Esophagus (tissue), 2 donors: ENCODE measurements at regions not wholly inside any gene's neighbourhood (a gene's known extent, or its start where the extent isn't known, plus 50 kb on each side); places are given as distances from the start of the nearest gene placed in this dataset.

Experiments
- H3K27ac ChIP-seq, 2 donors: one replicate each; pipeline ENCODE4 v1.5.1; 2013; ENCODE audit warnings: low read depth in 2 of 2, mild to moderate bottlenecking in 2 of 2, inconsistent platforms in 1 of 2, low read length in 1 of 2, moderate library complexity in 1 of 2
- H3K27me3 ChIP-seq, 2 donors: one replicate each; pipeline ENCODE4 v1.6.1; 2013; ENCODE audit warnings: low read length in 2 of 2, control low read depth in 1 of 2, mild to moderate bottlenecking in 1 of 2; ENCODE audit not compliant: insufficient read depth in 2 of 2, control insufficient read depth in 1 of 2
- H3K36me3 ChIP-seq, 2 donors: one replicate each; pipeline ENCODE4 v1.6.1; 2013; ENCODE audit warnings: low read length in 1 of 2; ENCODE audit not compliant: control insufficient read depth in 2 of 2, insufficient read depth in 2 of 2
- H3K4me1 ChIP-seq, 2 donors: one replicate each; pipeline ENCODE4 v1.6.1; 2013; ENCODE audit warnings: low read length in 1 of 2; ENCODE audit not compliant: control insufficient read depth in 2 of 2, insufficient read depth in 2 of 2
- H3K4me3 ChIP-seq, 2 donors: one replicate each; pipeline ENCODE4 v1.5.1; 2013; ENCODE audit warnings: low read length in 2 of 2, mild to moderate bottlenecking in 2 of 2, low read depth in 1 of 2, moderate library complexity in 1 of 2
- H3K9me3 ChIP-seq, 2 donors: one replicate each; pipeline ENCODE4 v1.6.1; 2013; ENCODE audit warnings: mild to moderate bottlenecking in 2 of 2, low read depth in 1 of 2, low read length in 1 of 2, moderate library complexity in 1 of 2; ENCODE audit not compliant: control insufficient read depth in 2 of 2, insufficient read depth in 1 of 2
- WGBS, 2 donors: extraction: QIAGEN DNeasy Blood & Tissue Kit; methylation state at CpG; one replicate each; pipeline ENCODE4 v1.1.7; 2013; 5-methylcytosine and 5-hydroxymethylcytosine counted together
- donor health status: healthy with polysubstance abuse.
- donor health status: Bipolar disorder and iron deficiency.

- Histone ChIP-seq H3K36me3 (no peaks in the 10 kb centered on the region), H3K4me3 (no peak overlapping the region)
Observed at GRCh38 chr10:71128311-71128980, 83.9 kb upstream of the UNC5B start.

GRCh38 chr10:71131096-71131495, 81.3 kb upstream of the UNC5B start:
- WGBS, 2 donors: 83 to 92% methylated on average over 10 of the region's 10 CpGs
- Histone ChIP-seq H3K4me1 (peaks cover 0 to 2% of the 10 kb centered on the region in 2 donors), H3K27me3 (no peaks in the 10 kb centered on the region), H3K4me3 (no peak overlapping the region), H3K9me3 (no peaks in the 10 kb centered on the region), H3K27ac (no peak overlapping the region), H3K36me3 (no peaks in the 10 kb centered on the region)

More at GRCh38 chr10:71128311-71128980, 83.9 kb upstream of the UNC5B start:
- Histone ChIP-seq H3K27me3 (no peaks in the 10 kb centered on the region), H3K9me3 (no peaks in the 10 kb centered on the region), H3K27ac (no peak overlapping the region), H3K4me1 (peaks cover 0 to 6% of the 10 kb centered on the region in 2 donors)
- WGBS, 2 donors: 31% methylated on average over 7 of the region's 7 CpGs

GRCh38 chr10:71131508-71132088, 80.8 kb upstream of the UNC5B start:
- no peak overlapping the region for H3K27ac ChIP-seq
- H3K4me1 ChIP-seq: peaks cover 0 to 2% of the 10 kb centered on the region in 2 donors
- WGBS, 2 donors: 77 to 83% methylated on average over 4 of the region's 4 CpGs
- H3K9me3 ChIP-seq: no peaks in the 10 kb centered on the region
- H3K36me3 ChIP-seq: no peaks in the 10 kb centered on the region
- H3K27me3 ChIP-seq: no peaks in the 10 kb centered on the region
- H3K4me3 ChIP-seq: no peak overlapping the region

GRCh38 chr10:71132321-71132810, 80.0 kb upstream of the UNC5B start:
- Histone ChIP-seq H3K4me1 (peaks cover 0 to 2% of the 10 kb centered on the region in 2 donors), H3K36me3 (no peaks in the 10 kb centered on the region), H3K9me3 (no peaks in the 10 kb centered on the region), H3K4me3 (no peak overlapping the region), H3K27me3 (no peaks in the 10 kb centered on the region), H3K27ac (no peak overlapping the region)
- WGBS, 2 donors: 61 to 74% methylated on average over 4 of the region's 4 CpGs

- Histone ChIP-seq H3K36me3 (no peaks in the 10 kb centered on the region), H3K27ac (no peak overlapping the region), H3K27me3 (no peaks in the 10 kb centered on the region), H3K9me3 (no peaks in the 10 kb centered on the region), H3K4me3 (no peak overlapping the region), H3K4me1 (peaks cover 0 to 5% of the 10 kb centered on the region in 2 donors)
- WGBS, 2 donors: 88 to 89% methylated on average over 7 of the region's 7 CpGs
Observed at GRCh38 chr10:71133710-71134686, 78.4 kb upstream of the UNC5B start.

GRCh38 chr10:71134732-71135211, 77.6 kb upstream of the UNC5B start:
- H3K27ac ChIP-seq: no peak overlapping the region
- no peaks in the 10 kb centered on the region for H3K36me3 ChIP-seq
- H3K9me3 ChIP-seq: no peaks in the 10 kb centered on the region
- H3K4me1 ChIP-seq: peaks cover 0 to 5% of the 10 kb centered on the region in 2 donors
- no peak overlapping the region for H3K4me3 ChIP-seq
- H3K27me3 ChIP-seq: no peaks in the 10 kb centered on the region
- WGBS, 2 donors: 76 to 79% methylated on average over 4 of the region's 4 CpGs

GRCh38 chr10:71135236-71135635, 77.1 kb upstream of the UNC5B start:
- no peaks in the 10 kb centered on the region for H3K27me3 ChIP-seq
- H3K27ac ChIP-seq: no peak overlapping the region
- WGBS, 2 donors: 75 to 83% methylated on average over 3 of the region's 3 CpGs
- peaks cover 0 to 5% of the 10 kb centered on the region in 2 donors for H3K4me1 ChIP-seq
- H3K4me3 ChIP-seq: no peak overlapping the region
- H3K9me3 ChIP-seq: no peaks in the 10 kb centered on the region
- no peaks in the 10 kb centered on the region for H3K36me3 ChIP-seq

- Histone ChIP-seq H3K9me3 (no peaks in the 10 kb centered on the region), H3K27ac (no peak overlapping the region), H3K27me3 (no peaks in the 10 kb centered on the region), H3K36me3 (no peaks in the 10 kb centered on the region), H3K4me3 (no peak overlapping the region), H3K4me1 (peaks cover 0 to 5% of the 10 kb centered on the region in 2 donors)
- WGBS, 2 donors: 70 to 79% methylated on average over 8 of the region's 8 CpGs
Observed at GRCh38 chr10:71136036-71136721, 76.2 kb upstream of the UNC5B start.

GRCh38 chr10:71137701-71138100, 74.7 kb upstream of the UNC5B start:
- Histone ChIP-seq H3K27ac (no peak overlapping the region), H3K4me1 (peaks cover 0 to 2% of the 10 kb centered on the region in 2 donors), H3K9me3 (no peaks in the 10 kb centered on the region), H3K4me3 (no peak overlapping the region), H3K27me3 (no peaks in the 10 kb centered on the region), H3K36me3 (no peaks in the 10 kb centered on the region)
- WGBS, 2 donors: 92 to 94% methylated on average over 2 of the region's 2 CpGs
